ENCODE measurements at regions not wholly inside any gene's neighbourhood (a gene's known extent, or its start where the extent isn't known, plus 50 kb on each side); places are given as distances from the start of the nearest gene placed in this dataset.

DNA sequence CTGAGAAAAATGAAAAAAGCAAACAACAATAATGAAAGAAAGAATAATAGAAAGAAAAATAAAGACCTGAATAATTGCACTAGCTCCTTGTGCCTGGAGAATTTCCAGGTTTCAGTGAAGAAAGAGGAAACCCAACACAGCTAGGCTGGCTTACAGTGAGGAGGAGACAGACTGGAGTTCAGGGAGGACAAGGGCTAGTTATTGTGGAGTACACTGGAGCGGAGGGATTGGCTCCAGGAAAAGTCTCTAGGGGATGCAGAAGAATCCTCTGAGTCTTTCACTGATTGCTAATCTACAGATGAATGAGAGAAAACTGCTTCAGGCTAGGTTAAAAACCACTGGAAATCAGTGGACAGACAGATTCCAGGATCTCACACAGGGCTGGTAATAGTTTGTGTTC lies 163.6 kb upstream of the RBMS1 start:
- Histone ChIP-seq H3K27ac (no peak overlapping the region), H3K4me3 (no peak overlapping the region), H3K27me3 (no peaks in the 10 kb centered on the region), H3K9me3 (no peaks in the 10 kb centered on the region), H3K4me1 (no peaks in the 10 kb centered on the region), H3K36me3 (no peaks in the 10 kb centered on the region), H3K9ac (ENCODE audit: low read depth in 2 of 2, low read length in 2 of 2) (no peak overlapping the region)
- intact Hi-C loops (cut with DNase I) = no loop called here
- DNase-seq = no peak
- TF ChIP-seq CTCF (IDR thresholded peaks at IDR 0.05) = no peak

- no peak for DNase-seq
- no peak overlapping the region for H3K27ac ChIP-seq
- H3K36me3 ChIP-seq = no peaks in the 10 kb centered on the region
- TF ChIP-seq CTCF (IDR thresholded peaks at IDR 0.05) = no peak
- intact Hi-C loops (cut with DNase I) = no loop called here
- no peaks in the 10 kb centered on the region for H3K9me3 ChIP-seq
- H3K27me3 ChIP-seq = no peaks in the 10 kb centered on the region
- no peaks in the 10 kb centered on the region for H3K4me1 ChIP-seq
- H3K9ac ChIP-seq (ENCODE audit: low read depth in 2 of 2, low read length in 2 of 2) = no peak overlapping the region
- no peak overlapping the region for H3K4me3 ChIP-seq
Measured at GRCh38 chr2:160658851-160659250, 165.2 kb upstream of the RBMS1 start.

DNA sequence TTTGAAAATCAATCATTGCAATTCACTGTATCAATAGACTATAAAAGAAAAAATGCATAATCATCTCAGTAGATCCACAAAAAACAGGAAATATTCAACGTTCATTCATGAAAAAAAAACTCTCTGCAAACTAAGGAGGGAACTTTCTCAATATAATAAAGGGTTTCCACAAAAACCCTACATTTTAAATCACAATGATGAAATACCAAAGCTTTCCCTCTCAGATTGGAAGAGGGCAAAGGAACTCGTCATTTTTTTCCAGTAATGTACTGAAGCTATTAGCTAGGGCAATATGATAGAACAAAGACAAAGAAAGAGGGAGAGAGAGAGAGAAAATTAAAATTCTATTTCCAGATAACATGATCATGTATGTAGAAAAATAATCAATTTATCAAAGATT lies 167.1 kb upstream of the RBMS1 start:
- no peaks in the 10 kb centered on the region for H3K36me3 ChIP-seq
- no peak overlapping the region for H3K27ac ChIP-seq
- H3K4me1 ChIP-seq = no peaks in the 10 kb centered on the region
- intact Hi-C loops (cut with DNase I) = no loop called here
- no peaks in the 10 kb centered on the region for H3K9me3 ChIP-seq
- TF ChIP-seq CTCF (IDR thresholded peaks at IDR 0.05) = no peak
- no peak overlapping the region for H3K4me3 ChIP-seq
- no peak overlapping the region for H3K9ac ChIP-seq (ENCODE audit: low read depth in 2 of 2, low read length in 2 of 2)
- no peaks in the 10 kb centered on the region for H3K27me3 ChIP-seq
- no peak for DNase-seq

DNA sequence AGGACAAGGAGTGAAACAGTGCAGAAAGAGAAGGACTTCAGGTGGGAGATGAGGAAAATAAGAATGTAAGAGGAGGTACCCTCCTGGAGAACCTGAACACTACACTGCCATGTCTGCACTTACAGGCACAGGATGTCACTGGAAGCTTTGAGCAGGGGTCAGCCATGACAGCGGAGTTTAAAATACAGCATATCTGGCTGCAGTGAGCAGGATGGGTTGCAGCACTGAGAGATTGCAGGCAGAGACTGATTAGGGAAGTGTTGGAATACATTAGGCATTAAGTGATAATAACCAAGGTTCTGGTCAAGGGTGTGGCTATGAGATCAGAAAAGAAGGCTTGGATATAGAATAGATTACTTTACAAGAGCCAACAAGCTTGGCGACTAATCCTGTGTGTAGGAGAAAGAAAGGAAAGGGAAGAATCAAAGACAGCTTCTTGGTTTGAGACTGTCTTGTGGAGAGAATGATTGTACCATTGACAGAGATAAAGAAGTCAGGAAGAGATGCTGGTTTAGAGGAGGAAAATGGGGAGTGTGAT lies 171.1 kb upstream of the RBMS1 start:
- Histone ChIP-seq H3K36me3 (no peaks in the 10 kb centered on the region), H3K4me1 (no peaks in the 10 kb centered on the region), H3K27ac (no peak overlapping the region), H3K9ac (ENCODE audit: low read depth in 2 of 2, low read length in 2 of 2) (no peak overlapping the region), H3K9me3 (no peaks in the 10 kb centered on the region), H3K27me3 (no peaks in the 10 kb centered on the region), H3K4me3 (no peak overlapping the region)
- no peak for TF ChIP-seq CTCF (IDR thresholded peaks at IDR 0.05)
- no peak for DNase-seq
- intact Hi-C loops (cut with DNase I) = no loop called here

DNA sequence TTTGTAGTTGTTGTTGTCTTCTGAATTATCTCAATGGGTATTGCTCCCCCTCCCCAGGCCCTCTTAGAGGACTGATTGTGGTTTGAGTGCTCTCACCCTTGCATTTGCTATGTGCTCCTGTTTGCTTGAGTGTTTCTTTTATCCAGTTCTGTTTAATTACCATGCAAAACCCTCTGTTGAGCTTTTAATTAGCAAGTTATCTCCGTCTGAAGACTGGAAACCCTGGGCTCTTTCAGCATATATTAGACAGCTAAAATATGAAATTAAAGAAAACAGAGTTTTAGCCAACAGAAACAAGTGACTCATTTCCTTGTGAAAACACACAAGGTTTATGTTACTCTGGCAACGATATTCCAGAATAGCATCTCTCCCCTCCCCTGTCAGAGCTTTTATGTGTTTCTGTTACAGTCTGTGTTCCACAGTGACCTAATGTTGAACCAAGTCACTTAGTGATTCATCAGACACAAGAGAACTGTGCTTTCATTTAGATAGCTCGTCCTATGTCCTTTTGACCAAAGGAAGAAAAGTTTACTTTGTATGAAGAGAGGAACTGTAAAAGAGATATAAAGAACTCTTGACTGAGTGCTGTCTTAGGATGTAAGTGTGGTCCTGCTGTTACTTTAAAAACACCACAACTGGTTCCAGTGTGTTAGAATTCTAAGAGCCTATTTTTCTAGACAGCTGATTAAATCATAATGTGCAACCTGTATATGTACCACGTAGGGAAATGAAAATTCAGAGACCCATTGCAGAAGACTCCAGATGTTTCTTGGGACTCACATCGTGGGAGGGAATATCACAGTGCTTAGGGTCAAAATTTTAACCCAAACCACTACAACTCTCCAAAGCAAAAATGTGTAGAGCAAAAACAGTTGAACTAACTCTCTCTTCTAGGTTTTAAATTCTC lies 172.8 kb upstream of the RBMS1 start:
- no peak for TF ChIP-seq CTCF (IDR thresholded peaks at IDR 0.05)
- no peak overlapping the region for H3K9ac ChIP-seq (ENCODE audit: low read depth in 2 of 2, low read length in 2 of 2)
- no peaks in the 10 kb centered on the region for H3K36me3 ChIP-seq
- intact Hi-C loops (cut with DNase I) = no loop called here
- H3K4me3 ChIP-seq = no peak overlapping the region
- H3K27ac ChIP-seq = peak overlapping the region; percentile 62
- no peaks in the 10 kb centered on the region for H3K9me3 ChIP-seq
- no peaks in the 10 kb centered on the region for H3K4me1 ChIP-seq
- no peaks in the 10 kb centered on the region for H3K27me3 ChIP-seq
- DNase-seq = no peak
